GM21423 (cell line): ENCODE measurements at regions not wholly inside any gene's neighbourhood (a gene's known extent, or its start where the extent isn't known, plus 50 kb on each side); places are given as distances from the start of the nearest gene placed in this dataset.
"Not testable (repeated sequence)": the region's sequence is repeated elsewhere in the genome, so short reads cannot be mapped to it uniquely, and the experiment has no call there.

Experiments used
- ATAC-seq: cut with Tn5 transposase; IDR thresholded peaks from one replicate; pipeline ENCODE4 v1.9.1; 2021; ENCODE audit warnings: mild to moderate bottlenecking, moderate library complexity; ENCODE audit not compliant: unreplicated experiment

DNA sequence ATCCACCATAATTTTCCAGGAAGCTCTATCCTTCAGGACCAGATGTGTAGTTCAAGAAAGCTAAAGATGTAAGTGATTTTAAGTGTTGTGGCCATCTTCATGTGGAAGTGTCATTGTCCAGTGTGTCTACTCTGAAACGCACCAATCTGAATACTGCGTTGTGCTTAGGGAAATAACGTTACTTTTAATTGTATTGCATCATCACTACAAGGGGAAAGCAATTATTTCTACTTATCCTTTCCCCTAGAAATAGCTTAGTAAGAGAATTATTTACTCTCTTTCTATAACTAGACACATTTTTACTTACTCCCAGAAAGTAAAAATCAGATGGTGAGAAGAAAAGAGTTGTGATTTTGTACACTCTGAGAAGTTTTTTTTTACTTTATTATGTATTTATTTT, 102.4 kb upstream of the DLGAP1 start:
- no peak for ATAC-seq

DNA sequence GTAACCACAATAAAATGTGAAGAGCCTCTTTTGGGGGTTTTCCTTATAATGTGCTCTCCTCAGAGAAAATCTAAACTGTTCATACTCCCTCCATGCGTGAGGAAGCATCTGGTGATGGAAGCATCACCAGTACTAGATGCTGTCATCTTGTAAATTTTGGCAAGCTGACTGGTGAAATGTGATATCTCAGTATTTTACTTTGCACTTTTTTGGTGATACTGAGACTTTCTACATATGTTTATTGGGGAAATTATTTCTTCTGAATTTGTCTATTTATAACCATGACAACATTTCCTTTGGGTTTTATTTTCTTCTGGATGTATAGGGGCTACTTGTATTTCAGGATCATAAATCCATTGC, 95.9 kb upstream of the DLGAP1 start:
- ATAC-seq = no peak

DNA sequence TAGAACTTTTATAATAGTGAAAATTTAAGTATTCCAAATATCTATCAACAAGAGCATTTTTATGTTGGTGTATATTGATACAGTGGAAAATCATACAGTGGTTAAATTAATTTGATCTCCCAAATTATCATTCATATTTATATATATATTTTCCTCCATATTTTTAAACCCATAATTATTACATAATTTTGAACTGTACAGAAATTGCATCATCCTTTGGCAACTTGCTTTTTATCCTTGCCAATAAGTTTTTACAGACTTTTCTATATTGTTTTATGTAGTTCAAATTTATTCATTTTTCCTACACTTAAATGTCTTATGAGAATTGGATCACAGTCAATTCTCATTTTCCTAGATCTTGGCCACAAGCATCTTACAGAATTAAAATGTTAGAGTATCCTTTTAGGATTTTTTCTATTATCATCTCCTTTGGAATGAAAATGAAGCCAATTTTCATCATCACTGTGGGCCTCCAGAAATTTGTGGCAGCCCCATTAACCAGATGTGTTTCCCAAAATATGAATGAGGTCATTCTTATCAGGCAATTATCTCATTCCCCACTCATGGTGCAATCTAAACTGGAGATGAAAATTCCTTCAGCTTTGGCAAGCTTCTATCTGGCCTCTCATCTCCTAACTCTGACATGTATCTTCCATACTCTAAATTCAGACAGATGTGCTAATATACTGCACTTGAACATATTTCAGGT, 94.2 kb upstream of the DLGAP1 start:
- no peak for ATAC-seq

DNA sequence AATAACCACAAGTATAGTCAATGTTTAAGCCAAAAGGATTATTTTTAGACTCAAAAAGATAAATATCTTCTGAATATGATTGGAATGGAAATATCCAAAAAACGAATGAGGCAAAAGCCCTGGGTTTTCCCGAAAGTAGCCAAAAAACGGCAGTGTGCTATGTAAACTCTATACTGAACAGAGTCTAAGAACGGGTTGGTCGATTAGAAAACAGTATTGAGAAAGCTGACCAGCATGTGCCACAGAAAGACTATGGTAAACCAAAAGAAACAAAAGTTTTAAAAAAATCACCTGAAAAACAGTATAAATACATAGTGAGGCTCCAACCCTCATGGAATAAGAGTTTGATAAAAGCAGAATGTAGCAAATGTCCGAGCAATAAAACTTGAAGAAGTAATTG, 92.0 kb upstream of the DLGAP1 start:
- no peak for ATAC-seq

DNA sequence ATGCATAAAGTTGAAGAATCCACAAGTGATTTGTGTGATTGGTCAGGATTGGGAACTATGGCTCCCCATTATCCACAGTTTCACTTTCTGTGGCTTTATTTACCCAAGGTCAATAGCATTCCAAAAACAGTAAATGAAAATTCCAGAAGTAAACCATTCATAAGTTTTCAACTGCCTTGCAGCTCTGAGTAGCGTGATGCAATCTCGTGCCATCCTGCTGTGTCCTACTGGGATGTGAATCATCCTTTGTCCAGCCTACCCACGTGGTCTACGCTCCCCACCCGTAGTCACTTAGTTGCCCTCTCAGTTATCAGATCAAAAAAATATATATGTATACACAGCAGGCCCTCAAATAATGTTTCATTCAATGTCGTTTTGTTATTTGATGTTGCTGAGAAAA, 89.0 kb upstream of the DLGAP1 start:
- no peak for ATAC-seq

DNA sequence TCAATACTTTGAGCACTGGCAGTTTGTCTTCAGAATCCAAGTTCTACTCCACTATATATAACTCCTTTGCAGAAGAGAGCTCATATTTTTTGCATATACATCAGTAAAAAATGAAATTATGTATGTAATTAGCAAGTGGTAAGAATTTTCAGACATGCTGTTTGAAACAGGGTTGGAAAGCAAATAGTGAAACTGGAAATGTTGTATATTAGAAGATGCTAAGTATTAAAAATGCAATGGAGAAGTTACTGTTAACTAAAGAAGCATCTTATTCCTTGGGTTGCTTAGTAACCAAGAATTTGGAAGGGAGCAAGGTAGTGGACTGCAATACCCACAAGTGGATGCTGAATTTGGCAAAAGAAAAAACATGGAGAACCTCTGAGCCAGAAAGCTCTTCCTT, 88.6 kb upstream of the DLGAP1 start:
- no peak for ATAC-seq

DNA sequence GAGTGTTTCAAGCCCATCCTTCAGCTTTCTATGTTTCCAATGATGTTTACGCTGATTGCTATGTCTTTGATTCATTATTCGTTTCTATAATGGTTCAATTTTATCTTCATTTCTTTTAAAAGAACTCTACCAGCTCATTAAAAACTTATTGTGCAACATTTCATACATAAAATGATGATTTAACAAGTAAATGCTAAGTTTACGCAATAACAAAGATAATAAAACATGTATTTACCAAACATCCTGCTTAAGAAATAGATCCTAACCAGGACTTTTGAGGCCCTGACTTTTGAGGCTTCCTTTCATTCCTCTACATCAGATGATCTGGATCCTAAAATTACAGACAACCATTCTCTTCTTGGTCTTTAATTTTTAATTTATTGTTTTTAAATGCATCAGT, 86.5 kb upstream of the DLGAP1 start:
- no peak for ATAC-seq

DNA sequence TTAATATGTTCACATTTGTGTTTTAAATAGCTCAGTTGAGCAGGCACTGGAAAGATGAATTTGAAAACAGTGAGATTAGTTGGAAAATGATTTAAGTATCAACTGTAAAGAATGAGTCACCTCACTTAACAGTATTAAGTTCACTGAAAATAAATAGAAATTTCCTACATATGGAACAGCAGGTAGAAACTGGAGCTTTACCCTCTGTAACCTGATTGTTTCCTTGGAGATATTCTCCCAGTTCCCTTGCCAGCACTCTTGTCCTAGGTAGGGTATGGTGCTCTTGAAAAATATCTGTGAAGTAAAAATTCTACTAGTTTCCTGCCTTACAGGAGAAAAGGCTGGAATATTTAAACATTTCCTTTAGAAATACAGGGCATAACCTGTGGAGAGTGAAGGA, 81.3 kb upstream of the DLGAP1 start:
- ATAC-seq = no peak

DNA sequence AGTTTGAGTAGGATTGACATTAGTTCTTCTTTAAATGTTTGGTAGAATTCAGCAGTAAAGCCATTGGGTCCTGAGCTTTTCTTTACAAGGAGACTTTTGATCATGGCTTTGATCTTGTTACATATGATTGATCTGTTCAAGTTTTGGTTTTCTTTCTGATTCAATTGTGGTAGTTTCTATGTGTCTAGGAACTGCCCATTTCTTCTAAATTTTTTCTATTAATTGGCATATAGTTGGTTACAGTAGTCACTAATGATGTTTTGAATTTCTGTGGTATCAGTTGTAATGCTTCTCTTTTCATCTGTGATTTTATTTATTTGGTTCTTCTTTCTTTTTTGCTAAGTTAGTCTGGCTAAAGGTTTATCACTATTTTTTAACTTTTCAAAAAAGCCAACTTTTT, 73.3 kb upstream of the DLGAP1 start:
- ATAC-seq = no peak

DNA sequence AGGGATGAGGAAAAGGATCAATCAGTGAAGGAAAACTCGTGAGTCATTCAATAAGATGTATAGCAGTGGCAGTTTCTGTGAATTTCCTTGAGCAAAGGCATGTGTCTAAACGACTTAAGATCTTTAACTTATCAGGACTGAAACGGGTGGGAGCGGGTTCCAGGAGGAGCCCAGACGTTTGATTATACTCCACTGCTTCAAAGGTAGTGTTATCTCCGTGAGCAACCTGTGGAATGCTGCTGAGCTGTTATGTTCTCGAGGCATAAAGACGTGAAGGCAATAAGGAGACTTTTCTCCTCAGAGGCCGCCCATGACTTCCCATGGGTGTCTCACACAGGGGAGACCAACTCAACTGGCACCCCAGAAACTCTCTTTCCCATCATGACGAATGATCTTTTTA, 72.7 kb upstream of the DLGAP1 start:
- ATAC-seq = not testable (repeated sequence)

DNA sequence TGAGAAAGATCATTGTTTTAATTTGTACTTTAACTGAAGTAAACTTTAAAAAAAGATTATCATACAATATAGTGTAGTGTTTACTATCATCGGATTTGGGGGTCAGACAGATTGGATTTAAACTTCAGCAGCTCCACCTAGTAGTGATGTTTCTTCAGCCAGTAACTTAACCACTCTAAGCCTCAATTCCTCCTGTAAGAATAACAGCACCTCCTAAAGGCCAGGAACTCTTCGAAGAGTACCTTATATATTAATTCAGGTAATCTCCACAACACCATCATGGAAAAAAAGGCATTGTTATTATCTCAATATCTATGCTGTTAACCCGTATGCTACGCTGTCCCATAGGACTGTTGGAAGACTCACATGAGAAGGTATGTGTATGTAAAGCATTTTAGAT, 69.0 kb upstream of the DLGAP1 start:
- ATAC-seq = no peak

DNA sequence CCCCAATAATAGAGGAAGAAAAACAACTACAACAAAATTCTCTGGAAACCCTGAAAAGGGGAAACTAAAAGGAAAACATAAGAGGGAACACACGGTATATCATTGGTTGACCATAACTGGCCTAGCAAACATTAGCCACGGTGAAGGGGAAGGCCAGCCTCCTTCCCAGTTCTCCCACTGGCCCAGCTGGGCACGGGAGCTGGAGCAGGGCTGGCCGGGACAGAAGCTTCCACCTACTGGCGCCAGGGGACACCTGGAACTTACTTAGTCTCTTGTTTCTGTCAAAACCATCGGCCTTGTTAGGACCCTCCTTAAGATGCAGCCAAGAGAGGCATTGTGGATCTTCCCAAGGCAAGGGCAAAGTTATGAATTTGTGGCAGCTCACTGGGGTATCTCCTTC, 56.1 kb upstream of the DLGAP1 start:
- no peak for ATAC-seq

DNA sequence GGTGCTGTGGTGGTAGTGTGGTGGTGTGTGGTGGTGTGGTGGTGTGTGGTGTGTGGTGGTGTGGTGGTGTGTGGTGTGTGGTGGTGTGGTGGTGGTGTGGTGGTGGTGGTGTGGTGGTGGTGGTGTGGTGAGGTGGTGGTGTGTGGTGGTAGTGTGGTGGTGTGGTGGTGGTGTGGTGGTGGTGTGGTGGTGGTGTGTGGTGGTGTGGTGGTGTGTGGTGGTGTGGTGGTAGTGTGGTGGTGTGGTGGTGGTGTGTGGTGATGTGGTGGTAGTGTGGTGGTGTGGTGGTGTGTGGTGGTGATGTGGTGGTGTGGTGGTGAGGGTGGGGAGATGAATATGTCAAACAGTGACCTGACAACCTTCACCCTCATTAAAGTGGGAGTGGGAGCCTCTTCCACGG, 55.6 kb upstream of the DLGAP1 start:
- no peak for ATAC-seq

DNA sequence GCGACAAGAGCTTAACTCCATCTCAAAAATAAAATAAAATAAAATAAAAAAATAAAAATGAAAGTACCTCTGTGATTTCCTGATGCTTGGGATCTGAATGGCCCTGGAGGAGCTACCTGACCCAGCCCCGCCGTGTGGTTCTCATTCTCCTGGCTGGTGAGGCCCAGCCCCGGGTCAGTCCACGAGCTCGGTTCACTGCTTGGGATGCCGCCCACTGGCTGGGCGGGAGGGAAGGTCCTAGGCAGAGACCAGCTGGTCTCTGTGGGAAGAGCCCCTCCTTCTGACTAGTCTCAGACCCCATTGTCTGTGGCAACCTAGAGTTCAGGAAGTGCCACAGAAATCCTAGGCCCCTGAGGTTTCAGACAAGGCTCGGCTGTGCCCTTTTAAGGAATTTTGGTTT, 55.1 kb upstream of the DLGAP1 start:
- ATAC-seq = no peak
